Liver (tissue), 8 donors: ENCODE measurements at regions not wholly inside any gene's neighbourhood (a gene's known extent, or its start where the extent isn't known, plus 50 kb on each side); places are given as distances from the start of the nearest gene placed in this dataset.

Source experiments
- DNase-seq: peaks from one replicate; pipeline ENCODE4 v3.0.0-alpha.2; 2017; ENCODE audit warnings: low spot score
- H3K27ac ChIP-seq, 2 donors: one replicate each; pipeline ENCODE4 v1.7.0; 2013; ENCODE audit warnings: inconsistent platforms in 2 of 2, low read length in 2 of 2, control low read depth in 1 of 2, low read depth in 1 of 2, mild to moderate bottlenecking in 1 of 2
- H3K27me3 ChIP-seq, 4 donors: one replicate each; pipeline versions ENCODE4 v1.6.1 to v1.7.0; 2013; ENCODE audit warnings: low read length in 3 of 4, inconsistent platforms in 1 of 4, mild to moderate bottlenecking in 1 of 4, moderate library complexity in 1 of 4; ENCODE audit not compliant: control insufficient read depth in 4 of 4, insufficient read depth in 4 of 4
- H3K36me3 ChIP-seq, 4 donors: one replicate each; pipeline versions ENCODE4 v1.6.1 to v1.7.0; 2013; ENCODE audit warnings: low read length in 3 of 4, mild to moderate bottlenecking in 3 of 4, low read depth in 1 of 4, moderate library complexity in 1 of 4; ENCODE audit not compliant: control insufficient read depth in 4 of 4, insufficient read depth in 3 of 4
- H3K4me1 ChIP-seq, 4 donors: one replicate each; pipeline versions ENCODE4 v1.6.1 to v1.7.0; 2013; ENCODE audit warnings: low read length in 3 of 4, mild to moderate bottlenecking in 3 of 4, moderate library complexity in 1 of 4; ENCODE audit not compliant: control insufficient read depth in 4 of 4, insufficient read depth in 4 of 4
- H3K4me3 ChIP-seq, 3 donors: one replicate each; pipeline versions ENCODE4 v1.6.1 to v1.7.0; 2013; ENCODE audit warnings: low read length in 3 of 3, control low read depth in 1 of 3, low read depth in 1 of 3, mild to moderate bottlenecking in 1 of 3
- H3K9ac ChIP-seq, 2 donors: one replicate each; pipeline ENCODE4 v1.7.0; 2013; ENCODE audit warnings: low read length in 2 of 2, mild to moderate bottlenecking in 2 of 2, moderate library complexity in 2 of 2, control low read depth in 1 of 2, low read depth in 1 of 2
- H3K9me3 ChIP-seq, 4 donors: one replicate each; pipeline versions ENCODE4 v1.6.1 to v1.7.0; 2013; ENCODE audit warnings: low read length in 3 of 4; ENCODE audit not compliant: control insufficient read depth in 4 of 4
- ATF3 ChIP-seq: IDR thresholded peaks from 2 replicates; pipeline ENCODE4 v1.6.1; 2016; ENCODE audit warnings: antibody characterized with exemption
- CTCF ChIP-seq: fragments of 150-350 bp; IDR thresholded peaks from 2 replicates; pipeline ENCODE4 v1.5.1; 2017; ENCODE audit warnings: improper control_type of control experiment, low read depth, low read length; ENCODE audit not compliant: missing input control
- EGR1 ChIP-seq, 2 donors: IDR thresholded peaks; 2 replicates each; pipeline ENCODE4 v1.6.1; 2016 to 2018; ENCODE audit warnings: antibody characterized with exemption in 2 of 2, low read depth in 2 of 2
- FOXA1 ChIP-seq: IDR thresholded peaks from 2 replicates; pipeline ENCODE4 v1.6.1; 2016; ENCODE audit warnings: antibody characterized with exemption
- FOXA2 ChIP-seq: IDR thresholded peaks from 2 replicates; pipeline ENCODE4 v1.6.1; 2016; ENCODE audit warnings: antibody characterized with exemption
- GABPA ChIP-seq, 2 donors: IDR thresholded peaks in 1 of 2; conservative IDR thresholded peaks in 1 of 2; 2 replicates each; pipeline ENCODE4 v1.6.1; 2016; ENCODE audit warnings: antibody characterized with exemption in 2 of 2, mild to moderate bottlenecking in 1 of 2, moderate library complexity in 1 of 2
- HNF4A ChIP-seq, 2 donors: conservative IDR thresholded peaks; 2 replicates each; pipeline ENCODE4 v1.6.1; 2016; ENCODE audit warnings: antibody characterized with exemption in 2 of 2, mild to moderate bottlenecking in 2 of 2
- HNF4G ChIP-seq: IDR thresholded peaks from 2 replicates; pipeline ENCODE4 v1.6.1; 2016; ENCODE audit warnings: antibody characterized with exemption
- JUND ChIP-seq, 2 donors: IDR thresholded peaks; 2 replicates each; pipeline ENCODE4 v1.6.1; 2016; ENCODE audit warnings: antibody characterized with exemption in 2 of 2
- MAX ChIP-seq: IDR thresholded peaks from 2 replicates; pipeline ENCODE4 v1.6.1; 2016; ENCODE audit warnings: antibody characterized with exemption
- NR2F2 ChIP-seq: IDR thresholded peaks from 2 replicates; pipeline ENCODE4 v1.6.1; 2016; ENCODE audit warnings: antibody characterized with exemption
- RAD21 ChIP-seq, 2 donors: IDR thresholded peaks; 2 replicates each; pipeline ENCODE4 v1.6.1; 2016; ENCODE audit warnings: antibody characterized with exemption in 2 of 2, mild to moderate bottlenecking in 2 of 2
- RXRA ChIP-seq, 2 donors: IDR thresholded peaks; 2 replicates each; pipeline ENCODE4 v1.6.1; 2017 to 2018; ENCODE audit warnings: antibody characterized with exemption in 2 of 2, mild to moderate bottlenecking in 1 of 2
- TAF1 ChIP-seq: conservative IDR thresholded peaks from 2 replicates; pipeline ENCODE4 v1.6.1; 2016; ENCODE audit warnings: antibody characterized with exemption, mild to moderate bottlenecking
- YY1 ChIP-seq: IDR thresholded peaks from 2 replicates; pipeline ENCODE4 v1.6.1; 2016; ENCODE audit warnings: antibody characterized with exemption, mild to moderate bottlenecking
- ZBTB33 ChIP-seq: IDR thresholded peaks from 2 replicates; pipeline ENCODE4 v1.6.1; 2016; ENCODE audit warnings: antibody characterized with exemption
- WGBS: extraction: QIAGEN DNeasy Blood & Tissue Kit; methylation state at CpG from one replicate; pipeline ENCODE4 v1.1.7; 2013; 5-methylcytosine and 5-hydroxymethylcytosine counted together
- TF ChIP-seq, protein P1 (sequence below): IDR thresholded peaks from 2 replicates; pipeline ENCODE4 v1.6.1; 2016; ENCODE audit warnings: antibody characterized with exemption, mild to moderate bottlenecking
- donor health status: healthy.
- donor health status: healthy.
- donor health status: healthy.
- donor health status: healthy.
- donor health status: healthy.

- Histone ChIP-seq H3K27me3 (no peaks in the 10 kb centered on the region), H3K27ac (no peak overlapping the region), H3K9ac (no peak overlapping the region), H3K9me3 (no peaks in the 10 kb centered on the region), H3K4me3 (no peak overlapping the region), H3K4me1 (no peaks in the 10 kb centered on the region), H3K36me3 (no peaks in the 10 kb centered on the region)
- DNase-seq = no peak
- TF ChIP-seq JUND (IDR thresholded peaks at IDR 0.05) = no peak
- no peak for TF ChIP-seq MAX
- no peak for TF ChIP-seq YY1
- TF ChIP-seq ZBTB33 = no peak
- TF ChIP-seq HNF4A (conservative IDR thresholded peaks at IDR 0.05) = no peak
- no peak for TF ChIP-seq TAF1
- TF ChIP-seq, protein P1, sequence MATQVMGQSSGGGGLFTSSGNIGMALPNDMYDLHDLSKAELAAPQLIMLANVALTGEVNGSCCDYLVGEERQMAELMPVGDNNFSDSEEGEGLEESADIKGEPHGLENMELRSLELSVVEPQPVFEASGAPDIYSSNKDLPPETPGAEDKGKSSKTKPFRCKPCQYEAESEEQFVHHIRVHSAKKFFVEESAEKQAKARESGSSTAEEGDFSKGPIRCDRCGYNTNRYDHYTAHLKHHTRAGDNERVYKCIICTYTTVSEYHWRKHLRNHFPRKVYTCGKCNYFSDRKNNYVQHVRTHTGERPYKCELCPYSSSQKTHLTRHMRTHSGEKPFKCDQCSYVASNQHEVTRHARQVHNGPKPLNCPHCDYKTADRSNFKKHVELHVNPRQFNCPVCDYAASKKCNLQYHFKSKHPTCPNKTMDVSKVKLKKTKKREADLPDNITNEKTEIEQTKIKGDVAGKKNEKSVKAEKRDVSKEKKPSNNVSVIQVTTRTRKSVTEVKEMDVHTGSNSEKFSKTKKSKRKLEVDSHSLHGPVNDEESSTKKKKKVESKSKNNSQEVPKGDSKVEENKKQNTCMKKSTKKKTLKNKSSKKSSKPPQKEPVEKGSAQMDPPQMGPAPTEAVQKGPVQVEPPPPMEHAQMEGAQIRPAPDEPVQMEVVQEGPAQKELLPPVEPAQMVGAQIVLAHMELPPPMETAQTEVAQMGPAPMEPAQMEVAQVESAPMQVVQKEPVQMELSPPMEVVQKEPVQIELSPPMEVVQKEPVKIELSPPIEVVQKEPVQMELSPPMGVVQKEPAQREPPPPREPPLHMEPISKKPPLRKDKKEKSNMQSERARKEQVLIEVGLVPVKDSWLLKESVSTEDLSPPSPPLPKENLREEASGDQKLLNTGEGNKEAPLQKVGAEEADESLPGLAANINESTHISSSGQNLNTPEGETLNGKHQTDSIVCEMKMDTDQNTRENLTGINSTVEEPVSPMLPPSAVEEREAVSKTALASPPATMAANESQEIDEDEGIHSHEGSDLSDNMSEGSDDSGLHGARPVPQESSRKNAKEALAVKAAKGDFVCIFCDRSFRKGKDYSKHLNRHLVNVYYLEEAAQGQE = no peak
- no peak for TF ChIP-seq CTCF
- no peak for TF ChIP-seq HNF4G
- TF ChIP-seq FOXA2 = no peak
- no peak for TF ChIP-seq FOXA1
- TF ChIP-seq GABPA (IDR thresholded peaks at IDR 0.05 in 1 of 2, conservative IDR thresholded peaks at IDR 0.05 in 1 of 2) = no peak
- TF ChIP-seq NR2F2 = no peak
- no peak for TF ChIP-seq EGR1 (IDR thresholded peaks at IDR 0.05; ENCODE audit: low read depth in 2 of 2)
- no peak for TF ChIP-seq ATF3
- TF ChIP-seq RAD21 (IDR thresholded peaks at IDR 0.05) = no peak
- no peak for TF ChIP-seq RXRA (IDR thresholded peaks at IDR 0.05)
- WGBS = 86% methylated on average over 2 of the region's 2 CpGs
Observed at GRCh38 chr10:31081937-31082840, 50.5 kb upstream of the ZNF438 start.
